Sciatic nerve (tissue), 2 donors: ENCODE measurements at regions not wholly inside any gene's neighbourhood (a gene's known extent, or its start where the extent isn't known, plus 50 kb on each side); places are given as distances from the start of the nearest gene placed in this dataset.
A peak's percentile ranks its signal among the peaks of the same experiment; 100 is the strongest.

Experiments used
- ATAC-seq: fragments of 200-7000 bp; cut with Tn5 transposase; one replicate; pipeline ENCODE4 v1.9.1; 2020; ENCODE audit warnings: mild to moderate bottlenecking, moderate library complexity
- DNase-seq: peaks from one replicate; pipeline ENCODE4 v3.0.0-alpha.2; 2020; ENCODE audit warnings: low spot score
- intact Hi-C: fragments of 100-400 bp; cut with DNase I; formaldehyde crosslinking; loops from one replicate; pipeline ENCODE4 v1.14.2; 2022
- donor health status: DM: no; HTN: no; CAD: no.
- donor health status: DM: no; HTN: no; CAD: no.

DNA sequence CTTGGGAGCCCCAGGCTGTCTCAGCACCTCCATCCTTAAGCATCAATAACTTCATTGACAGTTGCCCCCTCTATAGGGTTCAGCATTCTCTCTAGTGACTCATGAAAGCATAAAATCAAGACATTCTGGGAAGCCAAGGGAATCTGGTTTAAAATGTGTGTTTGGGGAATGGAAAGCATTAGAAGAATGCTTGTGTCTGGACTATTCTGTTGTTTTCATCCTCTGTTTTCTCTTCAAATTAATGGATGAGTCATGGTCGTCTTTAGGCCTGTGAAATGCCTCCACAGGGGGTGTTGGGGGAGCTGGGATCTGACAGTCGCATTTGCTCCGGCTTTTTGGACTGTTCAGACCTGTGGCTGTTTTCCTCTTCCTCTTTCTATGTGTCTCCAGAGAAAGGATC, 279.7 kb downstream of the CDC5L start:
- intact Hi-C loops = no loop called here
- ATAC-seq (peak; percentile 73), DNase-seq (peak; percentile 45)

DNA sequence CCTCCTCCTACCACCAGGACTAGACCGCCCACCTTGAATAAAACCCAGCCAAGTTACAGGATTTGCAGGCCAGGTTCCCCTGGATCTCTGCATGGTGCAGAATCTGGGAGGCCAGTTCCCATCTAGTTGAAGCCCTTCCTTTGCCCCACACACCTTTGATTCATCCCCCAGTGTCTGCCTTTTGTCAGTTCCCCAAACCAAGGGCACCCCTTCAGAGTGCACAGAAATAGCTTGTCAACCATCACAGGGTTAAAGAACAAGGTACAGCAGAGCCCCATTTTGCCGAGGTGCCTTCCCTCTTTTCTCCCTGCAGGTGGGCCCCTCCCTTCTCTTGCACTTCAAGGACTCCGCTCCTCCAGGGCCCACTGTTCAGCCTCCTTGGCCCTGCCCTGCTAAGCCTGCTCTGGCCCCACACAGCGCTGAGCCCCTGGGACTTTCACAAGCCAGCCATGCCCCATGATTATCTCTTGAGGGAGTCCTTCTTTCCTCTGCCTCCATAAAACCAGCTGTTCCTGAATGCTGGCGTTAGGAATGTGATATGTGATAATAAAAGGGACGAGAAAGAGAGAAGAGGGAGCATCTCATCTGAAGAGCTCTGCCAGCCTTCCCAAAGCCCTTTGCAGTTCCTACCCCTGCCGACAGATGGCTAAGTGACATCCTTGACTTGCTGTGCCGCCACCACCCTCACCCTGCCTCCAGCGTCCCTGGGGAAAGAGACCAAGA, 280.3 kb downstream of the CDC5L start:
- intact Hi-C loops = no loop called here
- DNase-seq = peak; percentile 51
- no peak for ATAC-seq

DNA sequence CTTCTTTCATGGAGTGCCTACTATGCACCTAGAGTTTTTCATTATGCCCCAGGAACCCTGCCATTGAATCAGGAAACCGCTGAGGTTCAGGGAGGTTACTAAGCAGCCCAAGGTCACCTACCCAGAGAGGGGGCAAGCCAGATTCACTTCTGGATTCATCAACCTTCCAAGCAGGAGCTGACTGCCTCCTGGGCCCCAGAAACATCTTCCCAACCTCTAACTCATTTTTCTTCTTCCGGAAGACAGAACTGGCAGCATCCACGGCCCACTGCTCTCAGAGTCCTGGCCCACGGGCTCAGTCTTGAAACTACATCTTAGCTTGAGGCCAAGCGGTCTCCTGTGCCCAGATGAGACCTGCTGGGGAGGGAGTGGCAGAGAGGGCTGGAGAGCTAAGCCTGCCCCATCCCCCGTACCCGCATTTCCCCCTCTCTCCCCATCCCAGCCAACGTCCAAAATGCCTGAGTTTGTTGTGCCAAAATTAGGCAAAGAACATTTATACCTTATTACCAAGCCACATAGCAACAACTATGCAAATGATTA, 281.0 kb downstream of the CDC5L start:
- peak; percentile 48 for DNase-seq
- intact Hi-C loops = no loop called here
- ATAC-seq = no peak

DNA sequence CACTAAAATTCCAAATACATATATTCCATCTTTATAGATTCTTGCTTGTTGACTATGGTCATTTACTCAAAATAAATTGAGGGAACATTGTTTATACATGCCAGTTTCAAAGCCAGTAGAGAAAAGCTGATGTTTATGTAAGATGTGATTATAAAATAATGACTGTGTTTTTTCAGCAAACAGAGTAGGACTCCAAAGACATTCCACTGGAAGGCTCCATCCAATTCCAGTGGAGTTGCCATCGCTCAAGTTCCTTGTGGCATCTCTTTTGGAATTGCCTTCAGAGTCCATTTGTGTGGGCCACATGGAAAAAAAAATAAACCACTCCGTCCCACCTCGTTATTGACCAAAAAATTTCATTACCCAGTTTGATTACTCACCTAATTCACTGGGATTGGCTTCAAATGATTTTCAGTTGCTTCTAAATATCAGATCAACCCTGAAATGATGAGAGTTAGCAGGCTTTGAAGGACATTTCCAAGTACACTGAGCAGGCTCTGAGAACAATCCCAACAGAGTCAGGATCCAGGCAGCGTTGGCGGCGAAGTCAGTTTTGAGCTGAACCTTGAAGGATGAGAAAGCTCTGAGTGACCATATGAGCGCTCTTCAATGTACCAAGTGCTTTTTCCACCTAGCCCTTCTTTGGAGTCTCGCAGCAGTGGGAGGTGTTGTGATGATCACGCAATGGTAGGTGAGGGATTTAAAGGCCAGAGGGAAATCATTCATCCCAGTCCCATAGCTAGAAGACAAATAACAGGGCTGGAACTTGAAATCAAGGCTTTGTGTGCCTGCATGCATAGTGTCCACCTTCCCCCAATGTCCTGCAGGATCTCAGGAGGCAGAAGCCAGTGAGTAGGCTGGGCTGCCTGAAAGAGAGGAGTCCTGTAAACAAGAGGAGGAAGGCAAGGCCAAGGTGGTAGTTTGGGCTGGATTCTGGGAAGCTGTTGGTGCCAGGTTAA, 281.7 kb downstream of the CDC5L start:
- DNase-seq (peak; percentile 40), ATAC-seq (no peak)
- intact Hi-C loops = no loop called here

DNA sequence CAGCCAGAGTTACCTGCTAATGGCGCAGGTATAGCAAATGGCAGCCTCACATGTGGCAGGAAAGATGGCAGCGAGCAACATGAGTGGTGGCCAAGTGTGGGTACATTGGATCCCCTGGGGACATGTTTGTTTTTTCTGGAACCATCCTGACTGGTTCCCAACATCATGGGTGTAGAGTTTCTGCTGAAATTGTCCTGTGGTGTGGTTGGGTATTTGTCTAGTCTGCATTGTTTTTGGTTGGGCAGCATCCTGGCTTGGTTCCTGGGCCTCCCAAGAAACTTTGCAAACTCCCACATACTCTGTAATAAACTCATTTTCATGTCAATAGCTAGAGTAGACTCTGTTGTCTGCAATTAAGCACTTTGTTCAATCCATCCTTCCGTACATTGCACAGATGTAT, 282.6 kb downstream of the CDC5L start:
- intact Hi-C loops = no loop called here
- DNase-seq (peak; percentile 12), ATAC-seq (no peak)

DNA sequence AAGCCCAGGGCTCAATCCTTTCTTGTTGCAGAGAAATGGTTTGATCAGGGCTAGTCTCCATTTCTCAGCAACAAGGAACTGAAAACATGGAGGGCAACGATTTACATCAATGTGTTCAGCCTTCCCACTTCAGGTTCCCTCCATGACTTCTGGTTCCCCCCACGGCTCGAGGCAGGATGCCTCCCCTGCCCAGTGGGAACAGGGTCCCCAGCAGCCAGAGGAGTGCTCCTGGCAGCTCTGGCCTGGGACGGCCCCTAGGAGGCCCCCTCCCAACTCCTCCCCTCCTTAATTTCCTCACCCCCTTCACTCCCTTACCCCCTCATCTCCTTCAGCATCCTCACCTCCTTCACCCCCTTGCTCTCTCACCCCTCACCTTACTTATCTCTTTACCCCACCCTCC, 283.8 kb downstream of the CDC5L start:
- intact Hi-C loops = no loop called here
- ATAC-seq (no peak), DNase-seq (peak; percentile 3)

DNA sequence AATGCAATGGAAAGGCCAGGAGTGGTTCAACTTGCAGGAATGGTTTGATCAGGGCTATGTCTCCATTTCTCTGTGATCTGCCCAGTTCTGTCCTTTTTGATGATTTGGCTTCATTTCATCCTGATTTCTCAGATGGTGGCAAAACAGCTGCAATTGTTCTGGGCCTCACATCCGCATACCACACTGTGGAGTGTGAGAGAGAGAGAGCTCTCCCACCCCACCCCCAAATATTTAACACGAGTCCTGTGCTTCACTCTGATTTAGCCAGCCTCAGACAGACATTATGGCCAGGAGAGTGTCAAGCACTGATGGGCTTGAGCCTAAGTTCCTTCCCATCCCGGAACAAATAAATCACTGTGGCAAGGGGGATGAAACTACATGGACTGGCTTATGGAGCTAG, 284.6 kb downstream of the CDC5L start:
- intact Hi-C loops = no loop called here
- ATAC-seq (no peak), DNase-seq (peak; percentile 0)

DNA sequence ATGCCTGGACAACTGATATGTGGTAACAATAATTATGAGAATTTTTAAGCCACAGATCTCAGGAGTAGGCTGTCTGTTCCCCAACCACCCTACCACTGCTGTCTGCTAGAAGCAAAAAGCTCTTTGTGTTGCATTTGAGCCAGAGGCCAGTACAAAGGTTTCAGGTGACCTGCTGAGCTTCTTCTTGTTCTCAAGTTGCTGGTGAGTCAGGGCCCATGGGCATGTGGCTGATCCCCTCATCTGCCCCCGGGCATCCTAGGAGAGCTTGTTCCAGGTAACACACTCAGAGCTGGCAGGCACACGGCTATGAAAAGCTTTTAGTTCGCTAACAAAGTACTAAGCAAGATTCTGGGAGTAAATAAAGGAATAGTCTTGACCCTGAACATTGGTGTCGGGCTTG, 285.3 kb downstream of the CDC5L start:
- intact Hi-C loops = no loop called here
- no peak for ATAC-seq

DNA sequence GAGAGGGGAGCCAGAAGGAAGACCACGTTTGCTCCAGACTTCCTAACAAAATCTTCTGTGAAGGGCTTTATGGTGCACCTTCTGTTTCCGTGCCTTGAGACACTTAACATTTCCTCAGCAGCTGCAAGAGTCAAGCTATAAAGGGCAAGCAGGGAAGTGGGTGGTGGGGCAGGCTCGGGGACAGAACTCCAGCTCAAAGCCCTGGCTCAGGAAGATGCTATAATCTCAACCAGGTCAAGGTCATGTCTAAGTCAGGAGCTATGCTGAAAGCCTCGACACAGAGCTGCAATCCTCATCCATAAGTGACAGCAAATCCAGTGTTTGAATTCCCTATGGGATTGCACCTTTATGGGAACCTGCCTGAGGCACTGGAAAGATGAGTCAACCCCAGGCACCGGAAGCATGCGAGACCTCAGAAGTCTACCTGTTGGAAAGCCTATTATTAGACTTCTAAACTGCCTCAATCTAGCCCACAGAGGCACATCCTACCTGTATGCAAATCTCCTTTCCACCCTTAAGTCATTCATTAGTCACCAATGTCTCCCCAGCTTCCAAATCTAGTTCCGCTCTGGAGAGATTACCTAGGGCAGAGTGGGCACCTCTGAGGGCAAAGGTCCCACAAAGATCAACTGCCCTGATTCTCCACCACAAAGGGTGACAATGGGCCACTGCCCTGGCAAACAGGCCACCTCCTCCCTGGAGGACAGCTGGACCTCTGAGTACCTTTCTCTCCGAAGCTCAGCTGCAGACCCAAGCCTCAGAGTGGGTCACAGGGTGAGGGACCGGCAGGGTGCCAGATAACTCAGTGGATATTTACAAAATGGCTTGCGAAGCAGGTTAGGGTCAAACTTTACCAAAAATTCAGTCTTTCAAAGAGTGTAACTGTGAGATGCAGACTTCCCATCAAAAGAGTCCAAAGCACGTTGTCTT, 287.0 kb downstream of the CDC5L start:
- intact Hi-C loops = no loop called here
- DNase-seq (peak; percentile 42), ATAC-seq (no peak)

More for the DNA sequence above, 285.3 kb downstream of the CDC5L start:
- DNase-seq = peak; percentile 18

DNA sequence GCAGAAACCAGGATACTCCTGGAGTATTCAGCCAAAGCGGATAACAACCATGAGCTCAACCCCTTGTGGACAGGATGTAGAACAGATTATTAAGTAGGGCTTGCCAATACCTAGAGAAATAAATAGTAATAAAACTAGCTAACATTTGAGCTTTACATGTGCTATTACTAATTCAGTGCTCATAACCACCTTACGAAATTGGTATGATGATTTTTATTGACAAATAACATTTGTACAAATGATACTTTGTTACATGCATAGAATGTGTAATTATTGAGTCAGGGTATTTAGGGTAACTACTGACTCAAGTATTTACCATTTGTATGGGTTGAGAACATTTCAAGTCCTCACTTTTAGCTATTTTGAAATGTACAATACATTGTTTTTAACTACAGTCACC, 287.9 kb downstream of the CDC5L start:
- no peak for DNase-seq
- ATAC-seq = no peak
- intact Hi-C loops = no loop called here

DNA sequence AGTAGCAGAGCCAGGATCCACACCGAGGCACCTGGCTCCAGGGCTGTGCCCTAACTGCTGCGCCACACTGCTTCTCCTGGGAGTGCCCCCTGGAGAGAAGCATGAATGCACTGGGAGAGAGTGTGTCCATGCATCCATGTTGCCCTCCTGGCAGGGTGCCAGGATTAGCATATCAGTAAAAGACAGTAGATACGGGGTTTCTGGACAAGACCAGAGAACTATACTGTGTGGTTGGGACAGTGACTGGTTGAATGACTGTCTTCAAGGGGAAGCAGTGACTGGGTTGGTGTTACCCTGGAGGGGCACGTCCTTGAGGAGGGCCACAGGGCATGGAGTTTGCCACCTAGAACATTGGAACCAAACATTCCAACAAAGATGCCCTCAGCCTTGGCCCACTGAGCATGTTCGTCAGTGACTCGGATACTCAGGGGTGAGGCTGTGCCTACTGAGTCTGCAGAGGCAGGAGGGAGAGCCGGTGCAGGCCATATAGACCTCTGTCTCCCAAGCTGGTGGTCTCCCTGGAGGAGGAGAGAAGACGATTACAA, 288.8 kb downstream of the CDC5L start:
- intact Hi-C loops = no loop called here
- ATAC-seq (no peak), DNase-seq (peak; percentile 47)

DNA sequence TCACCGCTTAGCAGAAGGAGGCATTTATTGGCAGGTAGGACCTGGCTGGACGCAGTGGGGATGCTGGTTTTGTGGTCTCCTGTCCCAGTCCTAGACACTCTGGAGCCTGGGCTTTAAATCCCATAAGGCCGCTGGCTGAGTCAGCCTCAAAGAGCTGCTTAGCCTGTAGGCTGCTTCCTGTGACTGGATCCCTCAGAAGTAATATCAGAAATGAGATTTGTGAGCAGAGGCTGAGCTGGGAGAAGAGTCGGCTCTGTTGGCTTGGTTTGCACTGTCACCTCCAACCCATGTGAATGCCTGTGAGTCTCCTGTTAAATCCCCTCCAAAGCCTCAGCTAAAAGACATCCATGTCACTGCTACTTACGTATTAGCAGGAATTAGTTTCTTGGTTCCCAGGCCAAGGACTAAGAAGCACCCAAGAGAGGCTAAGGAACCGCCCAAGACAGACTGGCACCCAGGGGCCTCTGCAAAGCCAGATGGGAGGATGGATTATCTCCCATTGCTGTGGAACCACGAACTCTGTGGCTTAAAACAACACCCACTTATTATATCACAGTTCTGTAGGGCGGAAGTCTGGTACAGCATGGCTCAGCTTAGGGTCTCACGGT, 289.4 kb downstream of the CDC5L start:
- intact Hi-C loops = no loop called here
- no peak for ATAC-seq
- peak; percentile 19 for DNase-seq

DNA sequence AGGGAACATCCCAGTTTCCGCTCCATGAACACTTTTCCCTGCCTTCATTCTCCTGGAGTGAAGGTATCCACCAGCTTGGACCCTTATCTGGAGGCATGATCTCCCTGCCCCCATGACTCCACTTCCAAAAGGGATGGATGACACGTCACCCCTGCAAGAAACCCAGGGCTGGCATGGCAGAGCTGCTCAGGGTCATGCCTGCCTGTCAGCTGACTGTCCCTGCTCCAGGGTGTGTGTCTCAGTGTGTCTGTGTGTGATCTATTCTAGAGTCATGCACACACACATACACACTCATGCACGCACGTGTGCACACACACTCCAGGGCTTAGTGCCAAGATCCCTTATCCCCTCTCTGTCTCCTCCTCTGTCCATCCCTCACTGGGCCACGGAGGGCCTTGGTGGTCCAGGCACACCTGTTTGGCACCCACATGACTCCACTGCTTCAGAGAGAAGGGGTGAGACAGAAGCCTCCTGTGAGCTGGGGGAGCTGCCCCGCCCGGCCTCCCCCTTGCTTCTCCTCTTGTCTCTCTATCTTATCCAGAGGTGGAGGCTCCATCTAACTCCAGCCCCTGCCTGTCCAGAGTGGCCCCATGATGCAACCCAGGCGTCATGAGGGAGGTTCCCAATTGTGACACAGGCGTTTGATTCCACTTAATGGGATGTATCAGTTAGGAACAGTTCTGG, 290.9 kb downstream of the CDC5L start:
- DNase-seq (peak; percentile 19), ATAC-seq (no peak)
- intact Hi-C loops = no loop called here

DNA sequence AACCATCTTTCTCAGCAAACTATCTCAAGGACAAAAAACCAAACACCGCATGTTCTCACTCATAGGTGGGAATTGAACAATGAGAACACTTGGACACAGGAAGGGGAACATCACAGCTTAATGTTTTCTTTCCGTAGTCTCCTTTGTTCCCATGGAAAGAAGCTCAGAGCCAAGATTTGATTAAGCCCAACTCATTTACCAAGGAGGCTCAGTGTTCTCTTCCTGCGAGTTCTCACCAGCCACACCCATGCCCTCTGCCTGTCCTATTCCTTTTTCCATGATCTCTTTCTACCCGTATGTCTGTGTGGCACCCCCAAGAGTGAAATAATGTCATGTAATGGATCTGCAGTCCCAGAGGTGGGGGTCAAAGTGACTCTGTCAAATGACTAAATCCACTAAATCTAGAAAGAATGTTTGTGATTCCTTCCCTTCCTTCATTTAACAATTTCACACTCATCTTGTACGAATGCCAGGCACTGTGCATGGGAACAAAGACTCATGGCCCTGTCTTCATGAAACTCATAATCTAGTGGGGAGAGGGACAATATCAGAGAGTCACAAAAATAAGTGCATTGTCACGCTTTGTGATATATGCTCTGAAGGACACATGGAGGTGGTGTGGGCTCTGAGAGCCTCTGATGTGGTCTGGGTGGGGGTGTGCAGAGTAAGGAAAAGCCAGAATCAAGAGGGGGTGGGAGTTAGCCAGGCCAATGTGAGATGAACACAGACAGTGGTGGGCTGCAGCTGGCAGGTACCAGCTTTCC, 292.1 kb downstream of the CDC5L start:
- intact Hi-C loops = no loop called here
- no peak for ATAC-seq
- no peak for DNase-seq

DNA sequence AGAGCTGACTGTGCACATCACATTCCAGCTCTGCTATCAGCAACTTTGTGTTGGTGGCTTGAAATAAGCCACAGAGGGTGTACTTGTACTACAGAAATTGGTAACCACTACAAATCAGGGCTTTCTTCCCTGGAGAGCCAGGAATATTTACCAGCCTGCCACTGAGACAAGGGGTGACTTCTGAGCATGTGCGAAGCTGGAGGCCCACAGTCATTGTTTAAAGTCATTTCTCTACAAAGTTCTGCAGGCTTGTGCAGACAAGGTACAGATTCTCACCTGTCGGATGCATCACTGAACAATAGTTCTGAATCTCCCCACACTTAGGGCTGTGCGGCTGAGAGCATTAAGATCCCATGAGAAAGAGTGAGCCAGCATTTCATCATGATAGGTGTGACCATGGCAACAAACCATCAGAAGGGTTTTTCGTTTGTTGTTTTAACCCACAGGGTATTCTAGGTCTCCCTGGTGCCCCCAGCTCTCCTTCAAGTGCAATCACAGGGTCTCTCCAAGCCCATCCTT, 292.8 kb downstream of the CDC5L start:
- no peak for DNase-seq
- ATAC-seq = no peak
- intact Hi-C loops = no loop called here

DNA sequence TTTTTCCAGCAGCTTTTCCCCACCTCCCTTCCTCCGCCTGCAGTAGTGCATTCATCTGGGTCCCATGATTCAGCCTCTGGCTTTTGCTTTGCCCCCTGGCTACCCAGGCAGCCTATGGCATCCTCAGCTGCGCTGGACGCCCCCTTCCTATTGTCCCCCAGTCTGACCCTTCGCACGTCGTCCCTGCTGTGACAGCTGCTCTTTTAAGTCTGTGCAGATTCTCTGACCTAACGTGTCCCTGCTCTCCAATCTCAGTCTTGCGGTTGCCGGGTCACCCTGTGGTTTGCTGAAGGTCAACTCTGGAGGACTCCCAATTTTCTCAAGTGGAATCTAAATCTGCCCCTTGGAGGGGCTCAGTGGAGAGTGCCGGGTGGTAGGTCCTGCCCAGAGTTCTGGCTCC, 294.3 kb downstream of the CDC5L start:
- no peak for DNase-seq
- peak; percentile 73 for ATAC-seq
- intact Hi-C loops = no loop called here

DNA sequence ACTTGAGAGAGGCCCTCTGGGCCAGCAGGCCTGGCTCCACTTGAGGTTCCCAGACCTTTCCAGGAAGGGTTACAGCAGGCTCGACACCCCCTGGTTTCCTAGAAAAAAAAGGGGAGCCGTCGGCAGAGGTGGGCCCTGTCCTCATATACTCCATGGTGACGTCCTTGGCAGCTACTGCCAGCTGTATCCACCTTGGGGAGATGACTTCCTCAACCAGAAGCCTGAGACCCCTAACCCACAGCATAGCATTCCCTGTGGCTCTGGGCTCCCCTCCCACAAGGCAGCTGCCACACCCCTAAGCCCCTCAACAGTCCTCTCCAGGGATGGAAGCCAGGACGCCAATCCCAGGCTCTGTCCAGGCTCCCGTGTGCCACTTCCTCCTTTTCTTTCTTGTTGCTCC, 294.8 kb downstream of the CDC5L start:
- no peak for DNase-seq
- intact Hi-C loops = no loop called here
- peak; percentile 19 for ATAC-seq
